ENCODE measurements at regions not wholly inside any gene's neighbourhood (a gene's known extent, or its start where the extent isn't known, plus 50 kb on each side); places are given as distances from the start of the nearest gene placed in this dataset.

GRCh38 chr9:10690546-10690945 lies 77.7 kb upstream of the PTPRD start:
- no peaks in the 10 kb centered on the region for H4K20me1 ChIP-seq (ENCODE audit: insufficient read depth, low read length)
- dilution Hi-C loops (cut with HindIII; ENCODE audit: low sequenced_read_pairs, unreplicated experiment) (no loop called here), in situ Hi-C loops (cut with MboI; ENCODE audit: low sequenced_read_pairs) (no loop called here), intact Hi-C loops (cut with micrococcal nuclease) (no loop called here)
- no peak overlapping the region for H2BK120ac ChIP-seq (ENCODE audit: low read depth, low read length)
- no peaks in the 10 kb centered on the region for H3K27me3 ChIP-seq (ENCODE audit: control insufficient read depth, insufficient read depth, low read length)
- H4K91ac ChIP-seq (ENCODE audit: insufficient read depth, low read depth, low read length), result no peak overlapping the region
- H2AK9ac ChIP-seq (replicated peaks; ENCODE audit: low read depth, low read length, poor library complexity), result no peak overlapping the region
- ATAC-seq (ENCODE audit: low read depth), result no peak
- H3K56ac ChIP-seq (ENCODE audit: extremely low read depth, insufficient read depth, low read length), result no peak overlapping the region
- H3K4ac ChIP-seq (ENCODE audit: low read depth, low read length), result no peak overlapping the region
- peaks cover 2% of the 10 kb centered on the region; the same call in 1 of the 2 replicates for H3K9me3 ChIP-seq (ENCODE audit: control insufficient read depth, insufficient read depth, low read length)
- no TSS peak for BruUV-seq (replicated peaks)
- H4K5ac ChIP-seq (ENCODE audit: low read depth, low read length), result no peak overlapping the region
- no peaks in the 10 kb centered on the region for H3K9me1 ChIP-seq (ENCODE audit: insufficient read depth, low read length)
- H3K4me2 ChIP-seq (ENCODE audit: low read depth, low read length), result no peak overlapping the region
- ChIA-PET CTCF (no interaction called here), POLR2A (ENCODE audit: unreplicated experiment) (no interaction called here)
- H3K4me1 ChIP-seq (ENCODE audit: control insufficient read depth, insufficient read depth, low read length), result no peaks in the 10 kb centered on the region
- H3K18ac ChIP-seq (ENCODE audit: low read depth, low read length), result no peak overlapping the region
- DNase-seq, result no peak
- no peak overlapping the region for H3K4me3 ChIP-seq (ENCODE audit: insufficient read depth, low read depth, low read length)
- no peak overlapping the region for H2AFZ ChIP-seq (replicated peaks; ENCODE audit: low read length, poor library complexity)
- no peak overlapping the region for H2BK15ac ChIP-seq (ENCODE audit: low read depth, low read length)
- H3K36me3 ChIP-seq (ENCODE audit: control insufficient read depth, insufficient read depth, low read length), result no peaks in the 10 kb centered on the region
- no peak overlapping the region for H2AK5ac ChIP-seq (ENCODE audit: low read depth, low read length)
- TF ChIP-seq MAFK (IDR thresholded peaks at IDR 0.05; ENCODE audit: low read depth, low read length), result no peak
- no peak for TF ChIP-seq RFX5 (IDR thresholded peaks at IDR 0.05; ENCODE audit: low read depth, low read length)
- TF ChIP-seq CEBPB (IDR thresholded peaks at IDR 0.05; ENCODE audit: low read depth, low read length), result no peak
- TF ChIP-seq USF2 (IDR thresholded peaks at IDR 0.05; ENCODE audit: low read depth, low read length), result no peak
- no peak for TF ChIP-seq CHD1 (IDR thresholded peaks at IDR 0.05; ENCODE audit: low read depth, low read length)
- no peak for TF ChIP-seq MXI1 (IDR thresholded peaks at IDR 0.05; ENCODE audit: borderline replicate concordance, low read depth, low read length)
- no peak overlapping the region for H3K14ac ChIP-seq (replicated peaks; ENCODE audit: low read depth, low read length)
- no peak overlapping the region for H3K23ac ChIP-seq (ENCODE audit: low read depth, low read length)
- H2BK5ac ChIP-seq (ENCODE audit: low read depth, low read length, poor library complexity, severe bottlenecking), result no peak overlapping the region
- H4K8ac ChIP-seq (ENCODE audit: low read depth in 2 of 2, low read length in 2 of 2), result no peak overlapping the region
- no peak overlapping the region for H3K27ac ChIP-seq (ENCODE audit: insufficient read depth, low read length)
- H3K9ac ChIP-seq (ENCODE audit: low read depth, low read length), result no peak overlapping the region
- H3K79me1 ChIP-seq (ENCODE audit: low read depth in 1 of 2, low read length in 2 of 2), result no peaks in the 10 kb centered on the region
- no peak overlapping the region for H2BK20ac ChIP-seq (ENCODE audit: low read depth, low read length)
- WGBS, 2 experiments (ENCODE audit: extremely low coverage in 2 of 2, insufficient read length in 1 of 2), result no CpG with 5 or more reads among the region's 2 CpGs

All from IMR-90 (cell line).